ENCODE measurements at regions not wholly inside any gene's neighbourhood (a gene's known extent, or its start where the extent isn't known, plus 50 kb on each side); places are given as distances from the start of the nearest gene placed in this dataset.

GRCh38 chr9:74205056-74205455, 292.1 kb upstream of the RORB start:
- H3K36me3 ChIP-seq: no peaks in the 10 kb centered on the region
- no peak overlapping the region for H3K4me2 ChIP-seq
- no peaks in the 10 kb centered on the region for H3K27me3 ChIP-seq
- Mint-ChIP-seq H3K4me1 (peaks cover 6% of the 10 kb centered on the region), H3K27ac (no peak overlapping the region), H3K36me3 (no peaks in the 10 kb centered on the region), H3K9me3 (no peaks in the 10 kb centered on the region), H3K4me3 (no peak overlapping the region), H3K27me3 (ENCODE audit: insufficient read depth, low read depth) (no peaks in the 10 kb centered on the region)
- peak; percentile 19 for DNase-seq (ENCODE audit: low spot score)
- H3K4me1 ChIP-seq: peaks cover 12% of the 10 kb centered on the region
- peaks cover 4% of the 10 kb centered on the region for H3F3A ChIP-seq (ENCODE audit: low read depth)
- no peak for TF ChIP-seq EZH2 (IDR thresholded peaks at IDR 0.05)
- TF ChIP-seq EZH2phosphoT487 (IDR thresholded peaks at IDR 0.05): no peak
- TF ChIP-seq CTCF (IDR thresholded peaks at IDR 0.05): no peak
- no peak overlapping the region for H2AFZ ChIP-seq (replicated peaks)
- H4K20me1 ChIP-seq (ENCODE audit: low read depth): no peaks in the 10 kb centered on the region
- no peak overlapping the region for H3K9ac ChIP-seq
- no peak overlapping the region for H3K27ac ChIP-seq
- no peak overlapping the region for H3K4me3 ChIP-seq
- H3K79me2 ChIP-seq (ENCODE audit: low read depth): no peaks in the 10 kb centered on the region
- H3K9me3 ChIP-seq (ENCODE audit: low read depth): no peaks in the 10 kb centered on the region

DNA sequence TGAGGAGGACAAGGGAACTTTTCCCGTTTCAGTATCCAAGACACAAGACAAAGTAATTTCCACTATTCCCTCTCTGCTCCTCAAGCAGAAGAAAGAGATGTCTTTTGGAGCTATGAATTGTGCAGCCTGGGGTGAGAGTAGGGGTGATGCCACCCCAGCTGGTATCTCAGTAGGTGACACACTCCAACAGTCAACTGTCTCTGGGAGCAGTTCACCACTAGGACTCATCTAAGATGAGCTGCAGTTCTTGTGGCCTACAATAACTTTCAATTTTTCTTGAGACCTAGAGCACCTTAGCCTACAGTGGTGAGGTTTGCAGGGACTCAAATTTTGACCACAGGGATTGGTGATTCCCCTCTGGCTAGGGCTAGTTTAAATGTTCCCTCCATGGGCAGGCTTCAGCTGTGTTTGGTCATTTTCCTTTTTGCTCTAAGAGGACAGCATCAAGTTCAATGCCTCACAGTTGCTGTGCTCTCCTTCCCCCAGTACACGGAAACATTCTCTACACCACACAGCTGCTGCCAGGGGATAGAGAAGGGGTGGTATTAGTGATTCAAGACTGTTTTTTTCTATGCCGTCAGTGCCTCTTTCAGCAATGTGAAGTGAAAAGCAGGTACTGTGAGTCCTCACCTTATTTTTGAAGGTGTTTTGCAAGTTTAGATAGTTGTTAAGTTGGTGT, 278.6 kb upstream of the RORB start:
- H3K9ac ChIP-seq: no peak overlapping the region
- H4K20me1 ChIP-seq (ENCODE audit: low read depth): no peaks in the 10 kb centered on the region
- Mint-ChIP-seq H3K27ac (no peak overlapping the region), H3K4me1 (peaks cover 7% of the 10 kb centered on the region), H3K4me3 (no peak overlapping the region), H3K36me3 (no peaks in the 10 kb centered on the region), H3K27me3 (ENCODE audit: insufficient read depth, low read depth) (no peaks in the 10 kb centered on the region), H3K9me3 (peaks cover 5% of the 10 kb centered on the region)
- H3K4me2 ChIP-seq: no peak overlapping the region
- TF ChIP-seq EZH2phosphoT487 (IDR thresholded peaks at IDR 0.05) (no peak), CTCF (IDR thresholded peaks at IDR 0.05) (no peak), EZH2 (IDR thresholded peaks at IDR 0.05) (no peak)
- no peaks in the 10 kb centered on the region for H3K27me3 ChIP-seq
- no peaks in the 10 kb centered on the region for H3K79me2 ChIP-seq (ENCODE audit: low read depth)
- H3K36me3 ChIP-seq: no peaks in the 10 kb centered on the region
- no peaks in the 10 kb centered on the region for H3K9me3 ChIP-seq (ENCODE audit: low read depth)
- no peak overlapping the region for H3K27ac ChIP-seq
- H3K4me1 ChIP-seq: no peaks in the 10 kb centered on the region
- no peak overlapping the region for H2AFZ ChIP-seq (replicated peaks)
- no peak for DNase-seq (ENCODE audit: low spot score)
- H3K4me3 ChIP-seq: no peak overlapping the region
- no peaks in the 10 kb centered on the region for H3F3A ChIP-seq (ENCODE audit: low read depth)

DNA sequence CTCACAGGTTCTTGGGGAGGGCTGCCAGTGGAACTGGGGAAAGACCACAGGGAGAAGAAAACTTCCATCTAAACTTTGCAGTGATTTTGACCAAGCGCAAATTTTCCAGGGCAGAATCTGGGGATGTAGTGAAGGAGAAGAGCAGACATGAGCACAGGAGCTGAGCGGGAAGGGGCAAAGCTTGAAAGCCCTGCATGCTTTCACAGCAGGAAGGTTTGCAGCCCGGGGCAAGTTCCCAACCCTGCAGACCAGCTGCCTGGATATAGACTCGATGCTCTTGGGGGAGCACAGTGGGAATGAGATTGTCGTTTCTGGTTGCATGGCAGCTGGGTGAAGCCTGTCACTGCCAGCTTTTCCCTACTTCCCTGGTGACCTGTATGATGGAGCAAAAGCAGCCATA, 276.8 kb upstream of the RORB start:
- H3K4me1 ChIP-seq: no peaks in the 10 kb centered on the region
- no peak overlapping the region for H3K9ac ChIP-seq
- no peaks in the 10 kb centered on the region for H3K36me3 Mint-ChIP-seq
- DNase-seq (ENCODE audit: low spot score): no peak
- TF ChIP-seq EZH2phosphoT487 (IDR thresholded peaks at IDR 0.05) (no peak), CTCF (IDR thresholded peaks at IDR 0.05) (no peak), EZH2 (IDR thresholded peaks at IDR 0.05) (no peak)
- no peak overlapping the region for H3K4me2 ChIP-seq
- no peaks in the 10 kb centered on the region for H3K27me3 ChIP-seq
- H3K4me1 Mint-ChIP-seq: peaks cover 7% of the 10 kb centered on the region
- H3K27ac ChIP-seq: no peak overlapping the region
- peak overlapping the region; percentile 64 for H2AFZ ChIP-seq (replicated peaks)
- no peaks in the 10 kb centered on the region for H3K9me3 ChIP-seq (ENCODE audit: low read depth)
- no peaks in the 10 kb centered on the region for H3K79me2 ChIP-seq (ENCODE audit: low read depth)
- H4K20me1 ChIP-seq (ENCODE audit: low read depth): no peaks in the 10 kb centered on the region
- no peaks in the 10 kb centered on the region for H3F3A ChIP-seq (ENCODE audit: low read depth)
- no peaks in the 10 kb centered on the region for H3K27me3 Mint-ChIP-seq (ENCODE audit: insufficient read depth, low read depth)
- peaks cover 5% of the 10 kb centered on the region for H3K9me3 Mint-ChIP-seq
- H3K4me3 Mint-ChIP-seq: no peak overlapping the region
- no peak overlapping the region for H3K4me3 ChIP-seq
- H3K36me3 ChIP-seq: no peaks in the 10 kb centered on the region
- no peak overlapping the region for H3K27ac Mint-ChIP-seq
